ENCODE measurements at regions not wholly inside any gene's neighbourhood (a gene's known extent, or its start where the extent isn't known, plus 50 kb on each side); places are given as distances from the start of the nearest gene placed in this dataset.

DNA sequence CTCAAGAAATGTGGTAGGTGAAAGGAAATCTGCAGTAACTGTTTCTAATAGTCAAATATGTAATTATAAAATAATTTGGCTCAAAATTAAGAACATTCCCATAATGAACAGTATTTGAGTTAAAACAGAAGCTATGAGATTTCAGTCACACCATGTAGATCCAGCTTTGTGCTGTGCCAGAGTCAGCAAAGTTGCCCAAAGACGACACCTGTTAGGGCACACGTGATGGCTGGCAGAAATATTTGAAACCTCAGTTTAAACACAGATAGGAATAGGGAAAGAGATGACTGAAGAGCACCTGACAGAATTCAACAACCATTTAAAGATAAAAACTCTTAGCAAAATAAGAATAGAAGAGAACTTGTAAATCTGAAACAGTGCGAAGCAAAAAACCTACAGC lies 129.3 kb downstream of the CD83 start:
- no peak for DNase-seq (ENCODE audit: low spot score in 2 of 2)
- intact Hi-C loops (cut with DNase I), result no loop called here
- Histone ChIP-seq H3K4me3 (no peak overlapping the region), H3K4me1 (no peaks in the 10 kb centered on the region), H3K27me3 (no peaks in the 10 kb centered on the region), H3K36me3 (no peaks in the 10 kb centered on the region), H3K9me3 (no peaks in the 10 kb centered on the region), H3K27ac (no peak overlapping the region)
- no peak for TF ChIP-seq CTCF (IDR thresholded peaks at IDR 0.05)

- Histone ChIP-seq H3K4me3 (no peak overlapping the region), H3K27me3 (no peaks in the 10 kb centered on the region), H3K36me3 (no peaks in the 10 kb centered on the region), H3K4me1 (no peaks in the 10 kb centered on the region), H3K9me3 (no peaks in the 10 kb centered on the region), H3K27ac (no peak overlapping the region)
- intact Hi-C loops (cut with DNase I), result no loop called here
- TF ChIP-seq CTCF (IDR thresholded peaks at IDR 0.05), result no peak
- DNase-seq (ENCODE audit: low spot score in 2 of 2), result no peak
Measured at GRCh38 chr6:14250573-14250972, 133.0 kb downstream of the CD83 start.

GRCh38 chr6:14252271-14252850 lies 134.8 kb downstream of the CD83 start:
- Histone ChIP-seq H3K9me3 (no peaks in the 10 kb centered on the region), H3K36me3 (no peaks in the 10 kb centered on the region), H3K27me3 (no peaks in the 10 kb centered on the region), H3K27ac (no peak overlapping the region), H3K4me1 (no peaks in the 10 kb centered on the region), H3K4me3 (no peak overlapping the region)
- no peak for TF ChIP-seq CTCF (IDR thresholded peaks at IDR 0.05)
- no peak for DNase-seq (ENCODE audit: low spot score in 2 of 2)
- intact Hi-C loops (cut with DNase I), result no loop called here

- intact Hi-C loops (cut with DNase I), result no loop called here
- Histone ChIP-seq H3K36me3 (no peaks in the 10 kb centered on the region), H3K27me3 (no peaks in the 10 kb centered on the region), H3K9me3 (no peaks in the 10 kb centered on the region), H3K4me3 (no peak overlapping the region), H3K4me1 (no peaks in the 10 kb centered on the region), H3K27ac (no peak overlapping the region)
- DNase-seq (ENCODE audit: low spot score in 2 of 2), result no peak
- no peak for TF ChIP-seq CTCF (IDR thresholded peaks at IDR 0.05)
Measured at GRCh38 chr6:14254505-14254904, 136.9 kb downstream of the CD83 start.

DNA sequence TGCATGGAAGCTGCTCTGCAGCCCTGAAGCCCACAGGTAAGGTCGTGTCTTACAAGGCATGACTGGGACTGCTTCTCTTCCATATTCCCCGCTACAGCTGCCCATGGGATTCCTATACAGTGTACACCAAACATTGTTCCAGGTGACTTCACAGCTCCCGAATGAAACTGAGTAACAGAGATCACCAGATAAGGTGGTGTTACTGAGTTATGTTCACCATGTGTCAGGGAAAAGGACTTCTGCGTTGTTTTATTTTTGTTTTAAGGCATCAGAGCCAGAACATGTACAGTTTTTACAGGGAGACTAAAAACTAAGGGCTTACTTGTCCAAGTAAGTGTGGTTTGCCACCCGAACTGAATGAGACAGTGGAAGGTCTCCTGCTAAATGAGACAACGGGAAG lies 138.3 kb downstream of the CD83 start:
- no peak overlapping the region for H3K4me3 ChIP-seq
- H3K9me3 ChIP-seq, result peaks cover 0 to 5% of the 10 kb centered on the region in 2 donors
- no peaks in the 10 kb centered on the region for H3K27me3 ChIP-seq
- no peak overlapping the region for H3K27ac ChIP-seq
- no peaks in the 10 kb centered on the region for H3K36me3 ChIP-seq
- no peak for TF ChIP-seq CTCF (IDR thresholded peaks at IDR 0.05)
- DNase-seq (ENCODE audit: low spot score in 2 of 2), result no peak
- H3K4me1 ChIP-seq, result no peaks in the 10 kb centered on the region
- intact Hi-C loops (cut with DNase I), result no loop called here

DNA sequence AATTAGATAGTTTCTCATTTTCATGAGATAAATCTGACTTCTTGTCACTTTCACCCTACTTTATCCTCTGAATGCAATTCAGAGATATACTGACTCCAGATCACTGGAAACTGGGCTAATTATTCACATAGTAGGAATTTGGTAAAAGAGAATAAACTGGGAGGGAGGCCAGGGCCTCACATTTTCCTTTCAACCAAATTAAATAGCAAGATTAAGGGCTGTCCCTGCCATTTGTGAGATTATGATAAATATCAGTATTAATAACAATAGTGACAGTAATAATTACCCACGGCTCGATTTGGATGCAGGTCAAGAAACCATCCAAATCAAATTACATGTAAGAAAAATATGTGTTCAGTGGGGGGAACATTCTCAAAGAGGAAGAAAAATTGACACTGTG lies 140.5 kb downstream of the CD83 start:
- H3K4me3 ChIP-seq, result no peak overlapping the region
- TF ChIP-seq CTCF (IDR thresholded peaks at IDR 0.05), result no peak
- no peaks in the 10 kb centered on the region for H3K27me3 ChIP-seq
- intact Hi-C loops (cut with DNase I), result no loop called here
- DNase-seq (ENCODE audit: low spot score in 2 of 2), result no peak
- no peaks in the 10 kb centered on the region for H3K36me3 ChIP-seq
- peaks cover 0 to 10% of the 10 kb centered on the region in 2 donors for H3K9me3 ChIP-seq
- H3K4me1 ChIP-seq, result no peaks in the 10 kb centered on the region
- no peak overlapping the region for H3K27ac ChIP-seq
